CD14-positive monocyte (primary cell): ENCODE measurements at regions not wholly inside any gene's neighbourhood (a gene's known extent, or its start where the extent isn't known, plus 50 kb on each side); places are given as distances from the start of the nearest gene placed in this dataset.

ENCODE experiments used
- DNase-seq, 3 donors: peaks; one replicate each; pipeline ENCODE4 v3.0.0-alpha.2; 2011 to 2022
- H2AFZ ChIP-seq: 2 replicates; pipeline ENCODE4 v1.6.0; 2012; ENCODE audit warnings: mild to moderate bottlenecking, low read depth, low read length, inconsistent platforms; ENCODE audit not compliant: insufficient read depth, poor library complexity, severe bottlenecking
- H3K27ac ChIP-seq, 2 donors: 1 replicate in 1 of 2; 2 replicates in 1 of 2; pipeline ENCODE4 v1.5.1; 2012 to 2013; ENCODE audit warnings: low read length in 2 of 2, control low read depth in 1 of 2, inconsistent platforms in 1 of 2, low read depth in 1 of 2, mild to moderate bottlenecking in 1 of 2
- H3K27me3 ChIP-seq, 2 donors: one replicate each; pipeline versions ENCODE4 v1.6.0 to v1.6.1; 2011 to 2013; ENCODE audit warnings: low read length in 2 of 2; ENCODE audit not compliant: control insufficient read depth in 2 of 2, insufficient read depth in 2 of 2
- H3K36me3 ChIP-seq, 2 donors: replicated peaks in 1 of 2; 1 replicate in 1 of 2; 2 replicates in 1 of 2; pipeline versions ENCODE4 v1.5.1 to v1.6.1; 2012 to 2013; ENCODE audit warnings: low read length in 2 of 2, control low read depth in 1 of 2, inconsistent platforms in 1 of 2, mild to moderate bottlenecking in 1 of 2; ENCODE audit not compliant: insufficient read depth in 2 of 2, control insufficient read depth in 1 of 2
- H3K4me1 ChIP-seq, 2 donors: 1 replicate in 1 of 2; 2 replicates in 1 of 2; pipeline versions ENCODE4 v1.5.1 to v1.6.1; 2012 to 2013; ENCODE audit warnings: low read length in 2 of 2, control low read depth in 1 of 2, inconsistent platforms in 1 of 2, mild to moderate bottlenecking in 1 of 2, moderate library complexity in 1 of 2; ENCODE audit not compliant: insufficient read depth in 2 of 2, control insufficient read depth in 1 of 2
- H3K4me2 ChIP-seq: replicated peaks from 2 replicates; pipeline ENCODE3; 2012; ENCODE audit warnings: low read length, moderate library complexity, mild to moderate bottlenecking; ENCODE audit not compliant: poor library complexity, severe bottlenecking; ENCODE audit errors: extremely low read depth
- H3K4me3 ChIP-seq, 3 experiments: fragments of 200-600 bp in 1 of 3; sonication (generic) in 1 of 3; replicated peaks in 1 of 3; 1 replicate in 2 of 3; 2 replicates in 1 of 3; pipeline ENCODE4 v1.5.1; 2011 to 2013; ENCODE audit warnings: low read length in 3 of 3, mild to moderate bottlenecking in 3 of 3, control low read depth in 2 of 3, low read depth in 2 of 3, inconsistent platforms in 1 of 3, moderate library complexity in 1 of 3
- H3K79me2 ChIP-seq: 2 replicates; pipeline ENCODE4 v1.6.0; 2012; ENCODE audit warnings: mild to moderate bottlenecking, control low read depth, inconsistent platforms, low read length, moderate library complexity; ENCODE audit not compliant: insufficient read depth
- H3K9ac ChIP-seq: 2 replicates; pipeline ENCODE4 v1.6.0; 2017; ENCODE audit warnings: low read length, mild to moderate bottlenecking; ENCODE audit not compliant: insufficient read depth, poor library complexity, severe bottlenecking
- H3K9me3 ChIP-seq, 2 donors: replicated peaks in 1 of 2; 1 replicate in 1 of 2; 2 replicates in 1 of 2; pipeline versions ENCODE4 v1.5.1 to v1.6.1; 2012 to 2013; ENCODE audit warnings: low read length in 2 of 2, control low read depth in 1 of 2; ENCODE audit not compliant: control insufficient read depth in 1 of 2, insufficient read depth in 1 of 2
- H4K20me1 ChIP-seq: 2 replicates; pipeline ENCODE4 v1.6.0; 2012; ENCODE audit warnings: mild to moderate bottlenecking, low read length, control low read depth, moderate library complexity; ENCODE audit not compliant: insufficient read depth
- H3K27ac Mint-ChIP-seq, 7 donors: one replicate each; pipeline ENCODE4 v1.8.0; 2020; ENCODE audit warnings: mild to moderate bottlenecking in 7 of 7, mixed read lengths in 7 of 7, moderate library complexity in 6 of 7, inconsistent platforms in 2 of 7
- H3K27me3 Mint-ChIP-seq, 3 donors: one replicate each; pipeline ENCODE4 v1.8.0; 2021 to 2022; ENCODE audit warnings: low read depth in 3 of 3, mild to moderate bottlenecking in 3 of 3, mixed read lengths in 3 of 3, moderate library complexity in 3 of 3, inconsistent platforms in 1 of 3
- H3K36me3 Mint-ChIP-seq, 2 donors: one replicate each; pipeline ENCODE4 v1.8.0; 2020; ENCODE audit warnings: mixed read lengths in 2 of 2, inconsistent platforms in 1 of 2, mild to moderate bottlenecking in 1 of 2
- H3K4me1 Mint-ChIP-seq: one replicate; pipeline ENCODE4 v1.8.0; 2020; ENCODE audit warnings: mild to moderate bottlenecking, mixed read lengths
- H3K4me3 Mint-ChIP-seq, 2 donors: one replicate each; pipeline ENCODE4 v1.8.0; 2020; ENCODE audit warnings: mild to moderate bottlenecking in 2 of 2, mixed read lengths in 2 of 2, moderate library complexity in 1 of 2
- H3K9me3 Mint-ChIP-seq, 7 donors: one replicate each; pipeline ENCODE4 v1.8.0; 2020 to 2022; ENCODE audit warnings: mixed read lengths in 7 of 7, mild to moderate bottlenecking in 6 of 7, moderate library complexity in 6 of 7, inconsistent platforms in 2 of 7
- WGBS: methylation state at CpG from one replicate; pipeline ENCODE4 v1.1.5; 2013; ENCODE audit warnings: missing lambda C conversion rate; ENCODE audit not compliant: insufficient coverage; 5-methylcytosine and 5-hydroxymethylcytosine counted together
- intact Hi-C, 2 donors: fragments of 100-400 bp; cut with micrococcal nuclease; formaldehyde crosslinking; loops; one replicate each; pipeline versions ENCODE4 v1.15.0 to v1.15.1; 2023
- TF ChIP-seq, protein P1 (sequence below): fragments of 200-600 bp; IDR thresholded peaks from one replicate; pipeline ENCODE4 v1.8.0; 2022; ENCODE audit warnings: antibody characterized with exemption, mild to moderate bottlenecking

DNA sequence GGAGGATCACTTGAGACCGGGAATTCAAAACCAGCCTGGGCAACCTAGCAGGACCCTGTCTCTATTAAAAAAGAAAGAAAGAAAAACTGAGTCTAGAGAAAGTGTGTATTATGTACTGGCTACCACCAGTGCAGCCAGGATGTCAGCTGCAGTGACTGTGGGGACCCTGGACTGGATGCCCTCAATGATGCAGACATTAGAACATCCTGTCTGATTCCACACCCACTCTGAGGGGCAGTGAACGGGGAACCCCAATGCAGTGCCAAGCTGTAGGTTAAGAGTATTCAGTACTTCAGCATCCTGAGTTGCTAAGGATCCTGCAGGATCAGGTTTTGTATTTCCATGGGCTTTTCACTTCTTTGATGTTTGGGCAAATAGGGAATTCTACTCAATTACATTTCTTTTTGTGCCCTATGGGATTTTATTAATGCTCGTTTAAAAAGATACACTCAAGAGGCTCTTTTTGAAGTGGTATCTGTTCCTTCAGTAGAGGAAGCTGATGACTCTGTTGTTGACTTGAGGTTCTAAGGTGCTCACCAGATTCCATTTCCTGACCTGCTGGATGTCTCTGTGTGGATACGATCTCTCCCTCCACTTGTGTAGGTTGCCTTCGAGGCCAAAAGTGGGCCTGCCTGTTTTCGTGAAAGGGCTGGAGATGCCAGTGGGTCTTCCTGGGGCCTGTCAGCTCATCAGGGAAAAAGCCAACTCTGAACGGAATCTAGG is 85.9 kb upstream of the CLCN4 start:
- no peaks in the 10 kb centered on the region for H3K27me3 ChIP-seq
- no peak overlapping the region for H2AFZ ChIP-seq
- H3K4me3 Mint-ChIP-seq, result no peak overlapping the region
- no peak overlapping the region for H3K27ac ChIP-seq
- H3K4me2 ChIP-seq, result no peak overlapping the region
- no peak overlapping the region for H3K9ac ChIP-seq
- intact Hi-C loops, result no loop called here
- peaks cover 17 to 21% of the 10 kb centered on the region in 2 donors for H3K36me3 Mint-ChIP-seq
- H3K79me2 ChIP-seq, result no peaks in the 10 kb centered on the region
- TF ChIP-seq, protein P1, sequence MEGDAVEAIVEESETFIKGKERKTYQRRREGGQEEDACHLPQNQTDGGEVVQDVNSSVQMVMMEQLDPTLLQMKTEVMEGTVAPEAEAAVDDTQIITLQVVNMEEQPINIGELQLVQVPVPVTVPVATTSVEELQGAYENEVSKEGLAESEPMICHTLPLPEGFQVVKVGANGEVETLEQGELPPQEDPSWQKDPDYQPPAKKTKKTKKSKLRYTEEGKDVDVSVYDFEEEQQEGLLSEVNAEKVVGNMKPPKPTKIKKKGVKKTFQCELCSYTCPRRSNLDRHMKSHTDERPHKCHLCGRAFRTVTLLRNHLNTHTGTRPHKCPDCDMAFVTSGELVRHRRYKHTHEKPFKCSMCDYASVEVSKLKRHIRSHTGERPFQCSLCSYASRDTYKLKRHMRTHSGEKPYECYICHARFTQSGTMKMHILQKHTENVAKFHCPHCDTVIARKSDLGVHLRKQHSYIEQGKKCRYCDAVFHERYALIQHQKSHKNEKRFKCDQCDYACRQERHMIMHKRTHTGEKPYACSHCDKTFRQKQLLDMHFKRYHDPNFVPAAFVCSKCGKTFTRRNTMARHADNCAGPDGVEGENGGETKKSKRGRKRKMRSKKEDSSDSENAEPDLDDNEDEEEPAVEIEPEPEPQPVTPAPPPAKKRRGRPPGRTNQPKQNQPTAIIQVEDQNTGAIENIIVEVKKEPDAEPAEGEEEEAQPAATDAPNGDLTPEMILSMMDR, result no peak
- H3K4me3 ChIP-seq, result no peak overlapping the region
- 100% methylated on average over 2 of the region's 7 CpGs for WGBS
- peaks cover 5% of the 10 kb centered on the region for H3K4me1 Mint-ChIP-seq
- H3K36me3 ChIP-seq, result peaks cover 0 to 26% of the 10 kb centered on the region in 2 donors
- H4K20me1 ChIP-seq, result no peaks in the 10 kb centered on the region
- no peak for DNase-seq
- no peaks in the 10 kb centered on the region for H3K4me1 ChIP-seq
- peaks cover 0 to 6% (median 0%) of the 10 kb centered on the region in 3 donors for H3K27me3 Mint-ChIP-seq
- peaks cover 0 to 4% (median 0%) of the 10 kb centered on the region in 7 donors for H3K9me3 Mint-ChIP-seq
- no peaks in the 10 kb centered on the region for H3K9me3 ChIP-seq
- H3K27ac Mint-ChIP-seq, result no peak overlapping the region

DNA sequence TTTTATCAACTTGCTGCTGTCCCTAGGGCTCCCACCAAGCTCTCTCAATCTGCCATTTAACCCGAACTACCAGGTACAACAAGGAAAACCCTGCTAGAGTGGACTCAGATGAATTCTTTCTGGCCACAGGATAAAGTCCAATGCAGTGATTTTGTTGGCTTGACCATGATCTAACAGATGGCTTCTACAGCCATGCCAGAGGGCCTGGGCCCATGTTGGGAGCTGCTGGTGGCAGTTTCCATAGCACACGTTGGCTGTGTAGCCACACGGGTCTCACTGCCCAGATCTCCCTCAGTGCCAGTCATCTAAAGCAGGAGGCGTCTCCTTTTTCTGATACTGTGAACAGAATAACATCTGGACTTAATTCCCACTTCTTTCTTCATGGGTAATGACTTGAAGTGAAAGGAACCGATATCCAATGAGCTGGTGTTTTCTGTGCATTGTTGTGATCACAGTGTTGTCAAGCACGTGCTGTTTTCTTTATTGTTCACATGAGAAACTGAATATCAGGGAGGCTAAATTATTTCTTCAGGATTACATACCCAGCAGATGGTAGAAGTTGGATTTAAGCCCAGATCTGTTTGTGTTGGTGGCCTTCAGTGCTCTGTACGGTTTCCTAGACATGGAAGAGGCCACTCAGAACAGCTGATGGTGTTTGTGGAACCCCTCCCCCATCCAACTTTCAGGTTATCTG is 85.2 kb upstream of the CLCN4 start:
- intact Hi-C loops, result no loop called here
- H3K9me3 Mint-ChIP-seq, result peaks cover 0 to 4% (median 0%) of the 10 kb centered on the region in 7 donors

More for the DNA sequence above, 85.2 kb upstream of the CLCN4 start:
- no peaks in the 10 kb centered on the region for H4K20me1 ChIP-seq
- no peak overlapping the region for H3K27ac Mint-ChIP-seq
- no peaks in the 10 kb centered on the region for H3K79me2 ChIP-seq
- no peaks in the 10 kb centered on the region for H3K4me1 ChIP-seq
- H3K4me2 ChIP-seq, result no peak overlapping the region
- TF ChIP-seq, protein P1, result no peak
- H3K36me3 ChIP-seq, result peaks cover 0 to 26% of the 10 kb centered on the region in 2 donors
- H3K4me1 Mint-ChIP-seq, result peaks cover 5% of the 10 kb centered on the region
- peaks cover 0 to 6% (median 0%) of the 10 kb centered on the region in 3 donors for H3K27me3 Mint-ChIP-seq
- no peak for DNase-seq
- H3K9ac ChIP-seq, result no peak overlapping the region
- peaks cover 14 to 15% of the 10 kb centered on the region in 2 donors for H3K36me3 Mint-ChIP-seq
- H3K4me3 Mint-ChIP-seq, result no peak overlapping the region
- H3K9me3 ChIP-seq, result no peaks in the 10 kb centered on the region
- no CpG with 5 or more reads among the region's 7 CpGs for WGBS
- no peak overlapping the region for H2AFZ ChIP-seq
- no peak overlapping the region for H3K27ac ChIP-seq
- no peak overlapping the region for H3K4me3 ChIP-seq
- H3K27me3 ChIP-seq, result no peaks in the 10 kb centered on the region
